ENCODE measurements at regions not wholly inside any gene's neighbourhood (a gene's known extent, or its start where the extent isn't known, plus 50 kb on each side); places are given as distances from the start of the nearest gene placed in this dataset.

- Histone ChIP-seq H2AFZ (ENCODE audit: low read depth) (no peak overlapping the region), H3K79me2 (ENCODE audit: insufficient read depth, low read depth) (no peaks in the 10 kb centered on the region), H4K20me1 (ENCODE audit: insufficient read depth) (no peaks in the 10 kb centered on the region), H3K4me3 (IDR thresholded peaks at IDR 0.05; ENCODE audit: insufficient read depth, low read depth, low read length) (no peak overlapping the region), H3K36me3 (ENCODE audit: insufficient read depth) (no peaks in the 10 kb centered on the region), H3K4me2 (no peak overlapping the region), H3K4me1 (ENCODE audit: low read depth, poor library complexity, severe bottlenecking) (no peaks in the 10 kb centered on the region), H3K27ac (no peak overlapping the region), H3K27me3 (ENCODE audit: insufficient read depth, low read depth) (no peaks in the 10 kb centered on the region), H3K9ac (no peak overlapping the region)
- no peak for TF ChIP-seq CTCF (conservative IDR thresholded peaks at IDR 0.05; ENCODE audit: low read depth, low read length)
These were observed 168.4 kb upstream of the MAP1B start for GRCh38 chr5:71938895-71939294.

- Histone ChIP-seq H3K9ac (no peak overlapping the region), H3K27me3 (ENCODE audit: insufficient read depth, low read depth) (no peaks in the 10 kb centered on the region), H3K4me1 (ENCODE audit: low read depth, poor library complexity, severe bottlenecking) (no peaks in the 10 kb centered on the region), H3K79me2 (ENCODE audit: insufficient read depth, low read depth) (no peaks in the 10 kb centered on the region), H3K4me3 (IDR thresholded peaks at IDR 0.05; ENCODE audit: insufficient read depth, low read depth, low read length) (no peak overlapping the region), H3K27ac (no peak overlapping the region), H3K4me2 (no peak overlapping the region), H3K36me3 (ENCODE audit: insufficient read depth) (no peaks in the 10 kb centered on the region), H2AFZ (ENCODE audit: low read depth) (no peak overlapping the region), H4K20me1 (ENCODE audit: insufficient read depth) (no peaks in the 10 kb centered on the region)
- no peak for TF ChIP-seq CTCF (conservative IDR thresholded peaks at IDR 0.05; ENCODE audit: low read depth, low read length)
These were observed 167.6 kb upstream of the MAP1B start for GRCh38 chr5:71939452-71940230.

GRCh38 chr5:71943874-71944273, 163.4 kb upstream of the MAP1B start:
- no peaks in the 10 kb centered on the region for H3K27me3 ChIP-seq (ENCODE audit: insufficient read depth, low read depth)
- TF ChIP-seq CTCF (conservative IDR thresholded peaks at IDR 0.05; ENCODE audit: low read depth, low read length), result no peak

GRCh38 chr5:71945436-71945835, 161.8 kb upstream of the MAP1B start:
- Histone ChIP-seq H3K27ac (no peak overlapping the region), H3K4me3 (IDR thresholded peaks at IDR 0.05; ENCODE audit: insufficient read depth, low read depth, low read length) (no peak overlapping the region)

More at GRCh38 chr5:71943874-71944273, 163.4 kb upstream of the MAP1B start:
- Histone ChIP-seq H3K9ac (no peak overlapping the region), H3K27ac (no peak overlapping the region), H3K36me3 (ENCODE audit: insufficient read depth) (no peaks in the 10 kb centered on the region), H3K4me3 (IDR thresholded peaks at IDR 0.05; ENCODE audit: insufficient read depth, low read depth, low read length) (no peak overlapping the region), H3K4me1 (ENCODE audit: low read depth, poor library complexity, severe bottlenecking) (peaks cover 13% of the 10 kb centered on the region), H3K4me2 (no peak overlapping the region), H2AFZ (ENCODE audit: low read depth) (no peak overlapping the region), H3K79me2 (ENCODE audit: insufficient read depth, low read depth) (no peaks in the 10 kb centered on the region), H4K20me1 (ENCODE audit: insufficient read depth) (no peaks in the 10 kb centered on the region)

More at GRCh38 chr5:71945436-71945835, 161.8 kb upstream of the MAP1B start:
- no peak overlapping the region for H2AFZ ChIP-seq (ENCODE audit: low read depth)
- no peaks in the 10 kb centered on the region for H3K79me2 ChIP-seq (ENCODE audit: insufficient read depth, low read depth)
- no peaks in the 10 kb centered on the region for H3K27me3 ChIP-seq (ENCODE audit: insufficient read depth, low read depth)
- H3K4me1 ChIP-seq (ENCODE audit: low read depth, poor library complexity, severe bottlenecking), result peaks cover 13% of the 10 kb centered on the region
- TF ChIP-seq CTCF (conservative IDR thresholded peaks at IDR 0.05; ENCODE audit: low read depth, low read length), result no peak
- H3K36me3 ChIP-seq (ENCODE audit: insufficient read depth), result no peaks in the 10 kb centered on the region
- no peaks in the 10 kb centered on the region for H4K20me1 ChIP-seq (ENCODE audit: insufficient read depth)
- no peak overlapping the region for H3K4me2 ChIP-seq
- H3K9ac ChIP-seq, result no peak overlapping the region

Measured in KMS-11 (cell line).